ENCODE measurements at regions not wholly inside any gene's neighbourhood (a gene's known extent, or its start where the extent isn't known, plus 50 kb on each side); places are given as distances from the start of the nearest gene placed in this dataset.

DNA sequence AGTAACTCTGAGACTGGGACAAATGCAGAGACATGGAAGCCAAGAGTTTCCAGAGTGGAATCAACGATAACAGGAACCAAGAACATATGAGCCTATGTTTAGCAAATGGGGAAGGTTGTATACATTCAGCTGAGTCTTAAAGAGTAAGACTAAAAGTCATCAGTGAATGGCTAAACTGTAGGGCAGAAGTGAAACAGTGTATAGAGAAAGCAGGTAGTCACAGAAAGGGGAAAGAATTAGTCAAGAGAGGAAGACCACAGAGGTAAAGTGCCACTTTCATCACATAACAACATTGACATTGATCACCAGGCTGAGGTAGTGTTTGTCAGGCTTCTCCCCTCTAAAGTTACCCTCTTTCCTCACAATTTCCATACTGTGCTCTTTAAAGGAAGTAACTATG is 306.5 kb upstream of the SPTLC3 start:
- no peak for TF ChIP-seq EZH2 (IDR thresholded peaks at IDR 0.05; ENCODE audit: borderline replicate concordance)
- TF ChIP-seq CTCF (IDR thresholded peaks at IDR 0.05; ENCODE audit: poor library complexity), result no peak
- no peak for TF ChIP-seq EZH2phosphoT487 (IDR thresholded peaks at IDR 0.05; ENCODE audit: low read depth, severe bottlenecking, unreplicated experiment)

Data from hepatocyte (in vitro differentiated cells).